ENCODE measurements at regions not wholly inside any gene's neighbourhood (a gene's known extent, or its start where the extent isn't known, plus 50 kb on each side); places are given as distances from the start of the nearest gene placed in this dataset.
"Not testable (repeated sequence)": the region's sequence is repeated elsewhere in the genome, so short reads cannot be mapped to it uniquely, and the experiment has no call there.

- intact Hi-C loops (cut with DNase I) = no loop called here
- Histone ChIP-seq H3K27me3 (no peaks in the 10 kb centered on the region), H3K36me3 (no peaks in the 10 kb centered on the region), H3K27ac (no peak overlapping the region), H3K4me1 (no peaks in the 10 kb centered on the region), H3K4me3 (no peak overlapping the region), H3K9me3 (no peaks in the 10 kb centered on the region)
- TF ChIP-seq CTCF (IDR thresholded peaks at IDR 0.05) = no peak
- DNase-seq (no peak), ATAC-seq (no peak)
- WGBS, 2 donors = 96 to 98% methylated on average over 1 of the region's 1 CpG
Observed at GRCh38 chr1:102466487-102466886, 469.8 kb upstream of the OLFM3 start.

- ATAC-seq = no peak
- DNase-seq = no peak
- Histone ChIP-seq H3K27ac (no peak overlapping the region), H3K4me1 (no peaks in the 10 kb centered on the region), H3K9me3 (no peaks in the 10 kb centered on the region), H3K36me3 (no peaks in the 10 kb centered on the region), H3K27me3 (no peaks in the 10 kb centered on the region), H3K4me3 (no peak overlapping the region)
- no peak for TF ChIP-seq CTCF (IDR thresholded peaks at IDR 0.05)
- 56 to 66% methylated on average over 2 of the region's 2 CpGs for WGBS, 2 donors
- intact Hi-C loops (cut with DNase I) = no loop called here
Observed at GRCh38 chr1:102463328-102463727, 466.6 kb upstream of the OLFM3 start.

- DNase-seq; H3K4me1 ChIP-seq; H3K27me3 ChIP-seq; H3K36me3 ChIP-seq; H3K27ac ChIP-seq; intact Hi-C loops (cut with DNase I); H3K4me3 ChIP-seq; ATAC-seq: not testable (repeated sequence)
- WGBS, 2 donors = 81 to 85% methylated on average over 9 of the region's 9 CpGs
- peaks cover 0 to 41% (median 0%) of the 10 kb centered on the region in 11 donors for H3K9me3 ChIP-seq
Observed at GRCh38 chr1:102442317-102442716, 445.6 kb upstream of the OLFM3 start.

GRCh38 chr1:102435483-102435882 lies 438.8 kb upstream of the OLFM3 start:
- Histone ChIP-seq H3K4me1 (no peaks in the 10 kb centered on the region), H3K36me3 (no peaks in the 10 kb centered on the region), H3K4me3 (no peak overlapping the region), H3K9me3 (peaks cover 0 to 31% (median 4%) of the 10 kb centered on the region in 11 donors), H3K27me3 (no peaks in the 10 kb centered on the region), H3K27ac (no peak overlapping the region)
- 57 to 78% methylated on average over 2 of the region's 2 CpGs for WGBS, 2 donors
- intact Hi-C loops (cut with DNase I) = no loop called here
- ATAC-seq (no peak), DNase-seq (no peak)
- no peak for TF ChIP-seq CTCF (IDR thresholded peaks at IDR 0.05)

- Histone ChIP-seq H3K4me1 (no peaks in the 10 kb centered on the region), H3K4me3 (no peak overlapping the region), H3K9me3 (peaks cover 0 to 22% (median 9%) of the 10 kb centered on the region in 11 donors), H3K27me3 (no peaks in the 10 kb centered on the region), H3K27ac (no peak overlapping the region), H3K36me3 (no peaks in the 10 kb centered on the region)
- WGBS, 2 donors = 59 to 64% methylated on average over 4 of the region's 4 CpGs
- intact Hi-C loops (cut with DNase I) = no loop called here
- ATAC-seq (no peak), DNase-seq (no peak)
- TF ChIP-seq CTCF (IDR thresholded peaks at IDR 0.05) = peak in 2 of 9 donors; percentile 9 to 22
Observed at GRCh38 chr1:102434421-102434820, 437.7 kb upstream of the OLFM3 start.
